LHCN-M2 (cell line): ENCODE measurements at regions not wholly inside any gene's neighbourhood (a gene's known extent, or its start where the extent isn't known, plus 50 kb on each side); places are given as distances from the start of the nearest gene placed in this dataset.

Source experiments
- DNase-seq: peaks from one replicate; pipeline ENCODE4 v3.0.0-alpha.2; 2012; ENCODE audit warnings: low read depth

- peak; percentile 47 for DNase-seq
Observed at GRCh38 chr18:54020966-54021365, 203.5 kb downstream of the MBD2 start.

- no peak for DNase-seq
Observed at GRCh38 chr18:54020156-54020745, 204.2 kb downstream of the MBD2 start.

- DNase-seq: no peak
Observed at GRCh38 chr18:54019641-54020040, 204.8 kb downstream of the MBD2 start.

- no peak for DNase-seq
Observed at GRCh38 chr18:54013452-54013851, 211.0 kb downstream of the MBD2 start.

- DNase-seq: no peak
Observed at GRCh38 chr18:54004828-54005227, 219.6 kb downstream of the MBD2 start.

GRCh38 chr18:54003195-54003594, 221.3 kb downstream of the MBD2 start:
- DNase-seq: no peak

GRCh38 chr18:53997064-53997463, 227.4 kb downstream of the MBD2 start:
- DNase-seq: no peak

GRCh38 chr18:53994016-53994415, 230.5 kb downstream of the MBD2 start:
- no peak for DNase-seq

- peak; percentile 45 for DNase-seq
Observed at GRCh38 chr18:53991805-53992204, 232.7 kb downstream of the MBD2 start.

GRCh38 chr18:53991202-53991601, 233.3 kb downstream of the MBD2 start:
- peak; percentile 94 for DNase-seq

GRCh38 chr18:53990485-53990884, 234.0 kb downstream of the MBD2 start:
- no peak for DNase-seq

- peak; percentile 65 for DNase-seq
Observed at GRCh38 chr18:53984021-53984420, 240.4 kb downstream of the MBD2 start.

GRCh38 chr18:53971331-53971730, 253.1 kb downstream of the MBD2 start:
- DNase-seq: peak; percentile 7

GRCh38 chr18:53952700-53953099, 271.8 kb downstream of the MBD2 start:
- no peak for DNase-seq

- DNase-seq: no peak
Observed at GRCh38 chr18:53950545-53950944, 273.9 kb downstream of the MBD2 start.

- no peak for DNase-seq
Observed at GRCh38 chr18:53948991-53949390, 275.5 kb downstream of the MBD2 start.

- DNase-seq: no peak
Observed at GRCh38 chr18:53947092-53947640, 277.3 kb downstream of the MBD2 start.

- DNase-seq: no peak
Observed at GRCh38 chr18:53946594-53946993, 277.9 kb downstream of the MBD2 start.

- DNase-seq: peak; percentile 22
Observed at GRCh38 chr18:53944721-53945120, 279.7 kb downstream of the MBD2 start.

GRCh38 chr18:53943326-53943860, 281.1 kb downstream of the MBD2 start:
- no peak for DNase-seq

- peak; percentile 18 for DNase-seq
Observed at GRCh38 chr18:53941601-53942338, 282.7 kb downstream of the MBD2 start.

- no peak for DNase-seq
Observed at GRCh38 chr18:53937037-53937436, 287.4 kb downstream of the MBD2 start.

- no peak for DNase-seq
Observed at GRCh38 chr18:53935803-53936202, 288.7 kb downstream of the MBD2 start.
